Epithelial cell of esophagus (primary cell): ENCODE measurements at regions not wholly inside any gene's neighbourhood (a gene's known extent, or its start where the extent isn't known, plus 50 kb on each side); places are given as distances from the start of the nearest gene placed in this dataset.
"Not testable (repeated sequence)": the region's sequence is repeated elsewhere in the genome, so short reads cannot be mapped to it uniquely, and the experiment has no call there.

Source experiments
- DNase-seq: peaks from one replicate; pipeline ENCODE4 v3.0.0; 2010; ENCODE audit warnings: low read depth
- H3K4me3 ChIP-seq: 2 replicates; pipeline ENCODE4 v1.5.1; 2011; ENCODE audit warnings: mild to moderate bottlenecking, low read length, control low read depth
- CTCF ChIP-seq: IDR thresholded peaks from 2 replicates; pipeline ENCODE4 v1.5.1; 2011; ENCODE audit warnings: low read depth, mild to moderate bottlenecking, low read length, control low read depth, inconsistent platforms; ENCODE audit not compliant: insufficient read depth; ENCODE audit errors: missing control alignments

DNA sequence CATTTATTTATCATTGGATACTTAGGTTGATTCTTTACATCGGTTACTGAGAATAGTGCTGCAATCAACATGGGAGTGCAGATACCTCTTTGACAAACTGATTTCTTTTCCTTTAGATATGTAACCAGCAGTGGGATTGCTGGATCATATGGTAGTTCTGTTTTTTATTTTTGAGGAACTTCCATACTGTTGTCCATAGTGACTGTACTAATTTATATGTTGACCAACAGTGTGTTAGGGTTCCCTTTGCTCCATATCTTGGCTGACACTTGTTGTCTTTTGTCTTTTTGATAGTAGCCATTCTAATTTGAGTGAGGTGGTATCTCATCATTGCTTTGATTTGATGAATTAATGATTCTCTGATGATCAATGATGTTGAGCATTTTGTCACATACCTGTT, 137.3 kb upstream of the PITX1 start:
- no peak for TF ChIP-seq CTCF
- no peak overlapping the region for H3K4me3 ChIP-seq
- DNase-seq = no peak

- no peak for TF ChIP-seq CTCF
- no peak for DNase-seq
- H3K4me3 ChIP-seq = no peak overlapping the region
Observed at GRCh38 chr5:135170500-135170899, 136.5 kb upstream of the PITX1 start.

DNA sequence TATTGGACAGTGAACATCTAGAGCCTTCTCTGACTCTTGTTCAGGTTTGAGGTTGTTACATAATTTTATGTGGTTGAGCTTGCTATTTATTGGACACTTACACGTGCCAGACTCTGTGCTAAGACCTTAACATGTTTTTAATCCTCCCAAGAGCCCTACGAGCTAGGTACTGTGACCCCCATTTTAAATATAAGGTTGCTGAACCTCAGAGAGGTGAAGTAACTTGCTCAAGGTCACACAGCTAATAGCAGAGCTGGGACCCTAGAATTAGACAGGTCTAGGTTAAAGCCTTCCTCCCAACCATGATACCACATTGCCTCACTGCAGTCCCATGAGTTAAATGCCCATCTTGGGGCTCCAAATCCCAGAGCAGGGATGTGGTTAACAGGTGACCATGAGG, 135.7 kb upstream of the PITX1 start:
- TF ChIP-seq CTCF = no peak
- no peak for DNase-seq

DNA sequence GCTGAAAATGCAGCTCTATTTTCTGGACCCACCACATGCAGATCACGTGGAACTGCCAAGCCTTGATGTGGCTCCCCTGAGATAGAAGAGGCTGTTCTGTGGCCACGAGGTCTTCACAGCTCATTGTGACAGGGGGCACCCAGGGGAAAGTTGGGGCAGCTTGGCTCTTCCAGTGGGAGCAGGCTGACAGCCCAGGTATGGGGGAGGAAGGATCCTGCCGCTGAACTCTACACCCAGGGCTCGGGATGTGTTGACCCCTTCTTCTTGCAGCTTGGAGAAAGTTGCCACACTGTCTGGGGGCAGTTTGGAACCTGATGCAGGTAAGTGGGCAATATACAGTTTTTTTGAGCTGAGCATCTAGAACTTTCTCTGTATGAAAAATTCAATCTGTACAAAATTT, 133.6 kb upstream of the PITX1 start:
- no peak for TF ChIP-seq CTCF
- no peak overlapping the region for H3K4me3 ChIP-seq
- DNase-seq = no peak

More for the DNA sequence above, 135.7 kb upstream of the PITX1 start:
- H3K4me3 ChIP-seq = no peak overlapping the region

- not testable (repeated sequence) for H3K4me3 ChIP-seq, DNase-seq
Observed at GRCh38 chr5:135164873-135165614, 131.0 kb upstream of the PITX1 start.

DNA sequence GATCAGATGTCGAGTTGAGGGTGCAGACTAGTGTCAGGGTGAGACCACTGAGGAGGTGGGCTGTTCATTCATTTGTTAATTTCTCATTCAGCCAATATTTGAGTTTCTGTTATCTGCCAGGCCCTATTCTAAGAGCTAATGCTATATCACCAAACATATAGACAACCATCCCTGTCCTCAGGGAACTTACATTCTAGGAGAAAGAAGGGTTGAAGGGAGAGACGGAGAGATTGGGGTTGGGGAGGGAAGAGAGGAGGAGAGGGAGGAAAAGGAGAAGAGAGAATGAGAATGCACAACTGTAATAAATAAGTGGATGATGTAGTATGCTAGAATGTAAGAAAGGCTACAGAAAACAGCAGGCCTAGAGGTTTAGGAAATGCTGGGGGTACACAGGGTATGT, 129.9 kb upstream of the PITX1 start:
- DNase-seq = no peak
- no peak for TF ChIP-seq CTCF
- H3K4me3 ChIP-seq = no peak overlapping the region

DNA sequence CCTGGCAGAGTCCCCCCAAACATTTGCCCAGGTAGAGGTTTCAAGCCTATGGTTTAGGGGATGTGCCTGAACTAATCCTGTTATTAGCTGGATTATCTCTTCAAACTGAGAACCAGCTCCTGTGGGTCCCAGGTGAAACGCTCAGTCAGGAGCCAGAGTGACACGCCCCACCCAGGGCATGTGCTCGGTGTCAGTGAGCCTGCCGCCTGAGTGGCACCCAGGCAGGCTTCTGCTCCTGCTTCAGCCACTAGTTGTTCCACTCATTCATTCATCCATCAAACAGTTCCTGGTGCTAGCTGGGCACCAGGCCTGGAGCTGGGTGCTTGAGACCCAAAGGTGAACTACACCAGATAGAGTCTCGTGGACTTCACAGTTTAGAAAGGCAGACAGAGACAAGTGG, 129.4 kb upstream of the PITX1 start:
- DNase-seq = no peak
- no peak overlapping the region for H3K4me3 ChIP-seq
- TF ChIP-seq CTCF = no peak
